COLO668 (cell line): ENCODE measurements at regions not wholly inside any gene's neighbourhood (a gene's known extent, or its start where the extent isn't known, plus 50 kb on each side); places are given as distances from the start of the nearest gene placed in this dataset.
A peak's percentile ranks its signal among the peaks of the same experiment; 100 is the strongest.

Experiments
- DNase-seq: peaks from one replicate; lab custom pipeline; 2025; ENCODE audit not compliant: unreplicated experiment; lab: John Stamatoyannopoulos, UW

DNA sequence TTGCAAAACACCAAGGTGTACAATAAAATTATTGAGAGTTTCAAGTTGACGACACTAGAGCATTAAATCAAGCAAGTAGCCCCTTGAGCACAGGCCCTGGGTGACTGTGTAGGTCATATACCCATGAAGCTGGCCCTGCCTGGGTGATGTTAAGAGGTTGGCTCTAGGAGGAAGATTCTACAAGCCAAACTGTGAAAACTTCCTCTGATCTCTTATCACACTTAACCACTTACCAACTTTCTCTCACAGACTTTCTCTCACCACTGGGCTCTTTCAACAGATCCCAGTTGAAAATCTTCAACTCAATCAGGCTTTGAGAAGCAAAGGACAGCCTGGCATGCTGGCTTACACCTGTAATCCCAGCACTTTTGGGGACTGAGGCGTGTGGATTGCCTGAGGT is 186.9 kb upstream of the BTG1 start:
- no peak for DNase-seq

DNA sequence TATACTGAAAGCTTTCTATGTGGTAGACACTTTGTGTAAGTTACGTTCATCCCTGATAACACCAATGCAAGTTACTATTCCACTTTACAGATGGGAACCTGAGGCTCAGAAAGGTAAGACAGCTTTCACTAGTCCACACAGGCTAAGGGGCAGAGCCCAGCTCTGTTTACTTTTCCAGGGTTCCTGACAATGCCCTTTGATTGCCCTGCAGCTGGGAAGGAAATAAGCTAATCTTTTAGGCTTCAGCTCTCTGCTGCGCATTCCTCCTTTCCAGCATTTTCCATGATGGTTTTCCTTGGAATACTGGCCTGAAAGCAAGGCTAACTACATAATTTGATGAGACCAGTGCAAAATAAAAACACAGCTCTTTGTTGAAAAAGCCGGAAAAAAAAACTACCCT is 185.7 kb upstream of the BTG1 start:
- DNase-seq, result peak; percentile 18

DNA sequence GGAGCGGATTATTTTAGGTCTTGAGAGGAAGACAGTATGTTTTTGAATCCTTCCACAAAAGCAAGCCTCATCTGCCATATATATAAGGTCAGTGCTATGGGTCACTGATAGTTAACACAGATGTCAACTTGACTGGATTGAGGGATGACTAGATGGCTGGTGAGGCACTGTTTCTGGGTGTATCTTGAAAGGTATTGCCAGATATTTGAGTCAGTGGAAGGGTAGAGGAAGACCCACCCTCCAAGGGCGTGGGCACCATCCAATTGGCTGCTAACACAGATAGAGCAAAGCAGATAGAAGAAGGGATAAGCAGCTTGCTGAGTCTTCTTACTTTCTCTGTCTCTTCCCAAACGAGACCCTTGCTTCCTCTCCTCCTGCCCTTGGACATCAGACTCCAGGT is 185.0 kb upstream of the BTG1 start:
- no peak for DNase-seq

DNA sequence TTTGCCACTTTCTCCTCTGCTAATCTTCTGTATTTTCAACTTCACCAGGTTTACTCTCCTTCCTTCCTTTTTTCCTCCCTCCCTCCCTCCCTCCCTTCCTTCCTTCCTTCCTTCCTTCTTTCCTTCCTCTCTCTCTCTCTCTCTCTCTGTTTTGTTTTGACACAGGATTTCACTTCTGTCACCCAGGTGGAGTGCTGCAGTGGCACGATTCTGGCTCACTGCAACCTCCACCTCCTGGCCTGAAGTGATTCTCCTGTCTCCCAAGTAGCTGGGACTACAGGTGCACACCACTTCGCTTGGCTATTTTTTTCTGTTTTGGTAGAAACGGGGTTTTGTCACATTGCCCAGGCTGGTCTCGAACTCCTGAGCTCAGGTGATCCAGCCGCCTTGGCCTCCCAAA is 181.2 kb upstream of the BTG1 start:
- DNase-seq, result no peak

DNA sequence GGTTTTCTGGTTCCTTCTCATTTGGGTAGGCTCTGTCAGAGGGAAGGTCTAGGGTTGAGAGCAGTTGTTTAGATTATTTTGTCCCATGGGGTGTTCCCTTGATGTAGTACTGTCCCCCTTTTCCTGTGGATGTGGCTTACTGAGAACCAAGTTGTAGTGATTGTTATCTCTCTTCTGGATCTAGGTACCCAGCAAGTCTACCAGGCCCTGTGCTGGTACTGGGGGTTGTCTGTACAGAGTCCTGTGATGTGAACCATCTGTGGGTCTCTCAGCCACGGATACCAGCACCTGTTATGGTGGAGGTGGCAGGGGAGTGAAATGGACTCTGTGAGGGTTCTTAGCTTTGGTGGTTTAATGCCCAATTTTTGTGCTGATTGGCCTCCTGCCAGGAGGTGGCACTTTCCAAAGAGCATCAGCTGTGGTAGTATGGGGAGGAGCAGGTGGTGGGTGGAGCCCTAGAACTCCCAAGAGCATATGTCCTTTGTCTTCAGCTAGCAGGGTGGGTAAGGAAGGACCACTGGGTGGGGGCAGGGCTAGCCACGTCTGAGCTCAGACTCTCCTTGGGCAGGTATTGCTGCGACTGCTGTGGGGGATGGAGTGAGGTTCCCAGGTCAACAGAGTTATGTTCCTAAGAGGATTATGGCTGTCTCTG is 179.3 kb upstream of the BTG1 start:
- DNase-seq, result no peak

DNA sequence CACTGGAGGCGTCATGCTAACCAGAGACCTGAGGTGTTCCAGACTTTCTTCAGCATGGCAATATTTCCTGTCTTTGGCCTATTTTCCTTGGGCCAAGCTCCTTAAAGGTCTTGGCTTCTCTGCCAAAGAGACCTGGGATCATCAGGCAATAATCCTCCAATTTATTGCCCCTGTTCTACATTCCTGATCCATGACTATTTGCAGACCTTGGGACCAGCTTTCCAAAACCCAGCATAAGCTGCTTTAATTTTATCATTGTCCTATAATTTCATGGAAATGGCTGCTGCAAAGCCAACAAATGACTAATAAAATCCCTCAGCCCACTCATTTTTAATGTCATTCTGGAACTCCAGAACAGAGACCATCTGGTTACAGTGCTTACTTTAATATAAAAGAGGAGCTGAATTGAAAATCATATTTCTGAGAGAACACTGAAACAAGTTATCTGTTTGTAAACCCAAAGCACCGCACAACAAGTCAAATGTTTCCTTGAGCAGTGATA is 166.9 kb upstream of the BTG1 start:
- DNase-seq, result no peak

DNA sequence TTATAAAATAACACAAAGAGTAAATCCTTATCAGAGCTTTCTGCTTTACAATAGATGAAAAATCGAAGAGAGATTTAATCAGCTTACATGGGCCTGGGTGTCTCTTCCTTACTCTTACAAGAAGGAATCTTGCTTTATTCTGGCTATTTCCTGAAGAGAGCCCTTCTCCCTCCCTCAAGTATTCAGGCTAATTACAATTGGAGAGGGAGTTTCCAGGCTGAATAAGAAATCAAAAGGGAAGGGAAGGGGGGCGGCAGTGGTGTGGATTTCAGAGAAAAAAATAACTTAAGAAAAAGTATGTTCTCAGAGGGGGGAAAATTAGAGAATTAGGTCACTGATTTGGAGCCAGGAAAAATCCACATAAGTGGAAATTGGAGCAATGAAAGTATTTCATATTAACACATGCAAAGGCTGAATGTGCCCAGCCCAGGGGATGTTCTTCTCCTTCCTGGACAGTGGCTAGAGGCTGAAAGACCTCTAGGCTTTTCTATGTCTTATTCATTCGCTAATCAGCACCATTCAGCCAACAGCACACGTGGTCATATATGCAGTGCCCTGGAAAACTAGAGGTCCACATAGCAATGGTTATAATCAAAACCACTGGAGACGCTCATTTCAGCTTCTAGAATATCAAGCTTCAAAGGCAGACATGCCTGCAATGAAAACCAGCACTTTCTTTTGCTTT is 158.9 kb upstream of the BTG1 start:
- no peak for DNase-seq

DNA sequence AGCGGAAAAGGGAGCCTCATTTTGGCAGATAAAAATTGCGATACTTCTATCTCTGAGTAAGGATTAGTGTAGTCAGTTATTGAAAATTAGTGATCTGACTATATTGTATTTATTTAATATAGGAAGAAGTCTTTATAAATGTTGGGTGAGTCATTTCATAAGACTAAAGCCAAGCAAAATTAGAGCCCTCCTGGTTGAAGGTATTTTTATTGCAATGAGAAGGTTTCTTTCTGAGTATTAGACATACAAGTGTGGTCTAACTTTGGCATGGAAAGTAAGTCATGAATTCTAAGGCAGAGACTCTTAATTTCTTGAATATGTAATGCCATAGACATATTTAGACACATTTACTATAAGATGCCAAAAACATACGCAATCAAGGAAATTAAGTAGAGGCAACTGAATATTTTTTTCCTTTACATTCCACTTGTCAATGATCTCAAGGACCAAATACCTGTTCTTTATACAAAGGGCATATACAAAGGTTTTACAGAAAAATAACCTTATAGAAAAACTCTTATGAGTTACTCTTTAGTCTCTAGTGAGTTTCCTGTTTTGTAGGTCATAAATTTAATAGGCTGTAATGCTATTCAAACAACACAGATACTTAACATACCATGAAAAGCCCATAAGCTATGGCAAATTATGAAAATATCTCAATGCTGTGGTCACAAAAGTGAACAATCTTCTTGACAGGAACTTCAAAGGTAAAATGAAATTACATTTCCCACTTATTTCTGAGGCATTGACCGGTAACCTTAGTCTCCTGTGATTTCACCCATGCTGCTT is 156.6 kb upstream of the BTG1 start:
- no peak for DNase-seq

DNA sequence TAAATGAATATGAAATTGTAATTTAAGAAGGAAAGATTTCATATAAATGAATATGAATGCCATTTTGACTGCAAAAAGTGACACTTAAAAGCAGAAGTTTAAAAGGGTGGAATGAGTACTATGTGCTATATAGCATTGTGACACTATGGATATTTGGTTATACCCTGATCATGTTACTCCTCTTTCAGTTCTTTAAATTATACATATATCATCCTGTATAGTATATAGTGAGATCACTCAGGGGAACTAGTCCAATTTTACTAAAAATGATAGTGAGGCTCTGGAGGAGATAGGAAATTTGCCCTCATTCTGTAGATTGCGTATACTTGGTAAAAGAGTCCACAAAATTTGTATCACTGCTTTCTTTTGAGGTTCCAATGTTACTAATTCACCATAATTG is 155.7 kb upstream of the BTG1 start:
- no peak for DNase-seq

DNA sequence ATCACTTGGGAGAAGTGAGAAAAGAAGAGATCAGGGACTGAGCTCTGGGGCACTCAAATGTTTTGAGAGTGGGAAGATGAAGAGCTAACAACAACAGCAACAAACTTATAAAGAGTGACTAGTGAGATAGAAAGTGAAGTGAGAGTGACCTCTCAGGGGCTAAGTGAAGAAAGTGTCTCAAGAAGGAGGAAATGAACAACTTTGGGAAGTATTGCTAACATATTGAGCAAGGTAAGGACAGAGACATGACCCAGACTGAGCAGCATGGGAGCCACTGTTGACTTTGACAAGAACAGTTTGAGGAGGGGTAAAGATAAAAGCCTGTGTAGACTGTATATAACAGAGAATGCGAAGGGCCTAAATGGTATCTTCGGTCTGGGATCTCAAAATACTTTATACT is 155.1 kb upstream of the BTG1 start:
- DNase-seq, result no peak

DNA sequence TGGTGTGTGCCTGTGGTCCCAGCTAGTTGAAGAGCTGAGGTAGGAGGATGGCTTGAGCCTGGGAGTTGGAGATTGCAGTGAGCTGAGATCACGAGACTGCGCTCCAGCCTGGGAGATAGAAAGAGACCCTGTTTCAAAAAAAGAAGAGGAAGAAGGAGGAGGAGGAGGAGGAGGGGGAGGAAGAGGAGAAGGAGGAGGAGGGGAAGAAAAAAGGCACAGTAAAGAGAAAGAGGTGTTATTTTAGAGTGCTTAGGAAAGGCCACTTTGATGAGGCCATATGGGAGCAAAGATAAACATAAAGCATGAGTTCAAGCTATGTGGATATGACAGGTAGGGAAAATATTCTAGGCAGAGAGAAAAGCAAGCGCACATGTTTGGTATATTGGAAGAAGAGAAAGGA is 154.1 kb upstream of the BTG1 start:
- no peak for DNase-seq

DNA sequence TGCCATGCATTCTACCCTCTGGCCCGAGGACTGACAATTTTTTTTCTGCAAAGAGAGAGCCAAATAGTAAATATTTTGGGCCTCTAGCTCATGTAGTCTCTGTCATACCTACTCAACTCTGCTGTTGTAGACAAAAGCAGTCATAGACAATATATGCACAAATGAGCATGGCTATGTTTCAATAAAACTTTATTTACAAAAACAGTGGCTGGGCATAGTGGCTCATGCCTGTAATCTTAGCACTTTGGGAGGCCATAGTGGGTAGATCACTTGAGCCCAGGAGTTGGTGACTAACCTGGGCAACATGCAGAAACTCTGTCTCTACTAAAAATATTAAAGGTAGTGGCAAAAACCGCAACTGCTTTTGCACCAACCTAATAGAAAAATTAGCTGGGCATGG is 153.7 kb upstream of the BTG1 start:
- DNase-seq, result no peak

DNA sequence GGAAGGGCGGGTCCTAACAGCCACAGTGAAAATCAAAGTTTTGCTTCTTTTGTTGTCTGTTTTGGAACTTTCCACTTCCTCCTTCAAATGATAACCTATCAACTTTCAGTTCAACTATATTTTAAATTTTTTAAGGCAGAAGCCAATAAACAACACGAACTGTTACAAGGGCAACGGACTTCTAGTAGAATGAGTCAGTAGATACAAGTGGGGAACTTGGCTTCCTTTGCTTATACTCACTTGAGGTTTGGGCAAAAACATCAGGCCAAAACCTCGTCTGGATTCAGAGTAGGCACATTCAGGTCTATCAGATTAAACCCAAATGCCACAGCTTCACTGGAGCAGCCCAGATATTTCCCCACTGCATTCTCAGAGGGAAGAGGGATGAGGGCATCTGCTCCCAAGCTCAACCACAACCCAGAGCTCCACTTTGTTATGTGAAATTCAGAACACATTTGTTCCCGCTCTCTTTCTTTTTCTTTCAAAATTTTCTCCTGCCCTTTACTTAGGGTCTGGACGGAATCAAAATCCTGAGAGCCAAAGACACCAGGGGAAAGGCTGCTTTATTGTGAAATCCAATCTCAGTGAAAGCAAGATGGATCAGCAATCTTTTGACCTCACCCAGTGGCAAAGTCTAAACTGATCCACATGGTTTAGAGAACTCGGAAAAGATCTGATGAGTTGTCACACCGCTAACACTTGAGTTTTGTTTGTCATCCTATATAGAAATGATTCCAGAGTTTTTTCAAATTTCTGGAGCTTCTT is 152.5 kb upstream of the BTG1 start:
- no peak for DNase-seq

DNA sequence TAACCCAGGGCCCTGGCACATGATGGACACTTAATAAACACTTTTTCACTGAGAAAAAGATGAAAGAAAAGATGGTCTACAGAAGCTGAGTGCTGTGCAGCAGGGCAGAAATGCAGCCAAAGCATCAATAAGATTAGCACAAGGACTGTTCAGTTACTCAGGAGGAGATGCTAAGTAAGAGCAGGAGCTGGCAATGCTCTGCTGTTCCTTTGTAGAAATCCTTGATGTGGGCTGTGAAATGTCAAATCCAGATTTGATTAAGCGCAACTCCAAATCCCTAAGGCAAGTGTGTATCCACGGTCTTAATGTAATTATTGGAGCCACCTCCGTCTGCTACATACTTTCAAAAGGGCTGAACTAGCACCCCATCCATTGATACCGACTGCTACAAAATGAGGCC is 151.8 kb upstream of the BTG1 start:
- no peak for DNase-seq

DNA sequence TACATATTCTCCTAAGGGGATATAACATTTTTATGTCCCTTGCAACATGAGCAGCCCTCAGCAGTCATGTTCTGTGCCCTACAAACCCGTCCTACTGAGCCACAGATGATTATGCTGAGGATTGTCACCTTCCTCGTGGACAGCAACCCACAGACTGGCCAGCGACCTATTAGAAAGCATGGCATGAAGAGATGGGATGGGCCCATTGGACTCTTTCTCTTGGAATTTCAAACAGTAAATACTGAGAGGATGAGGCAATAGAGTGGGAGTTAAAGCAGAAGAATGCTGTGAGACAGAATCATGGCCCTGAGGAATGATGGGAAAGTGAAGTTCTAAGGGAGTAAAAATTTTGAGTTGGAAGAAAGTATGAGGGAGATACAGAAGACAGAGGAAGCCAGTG is 149.9 kb upstream of the BTG1 start:
- no peak for DNase-seq

DNA sequence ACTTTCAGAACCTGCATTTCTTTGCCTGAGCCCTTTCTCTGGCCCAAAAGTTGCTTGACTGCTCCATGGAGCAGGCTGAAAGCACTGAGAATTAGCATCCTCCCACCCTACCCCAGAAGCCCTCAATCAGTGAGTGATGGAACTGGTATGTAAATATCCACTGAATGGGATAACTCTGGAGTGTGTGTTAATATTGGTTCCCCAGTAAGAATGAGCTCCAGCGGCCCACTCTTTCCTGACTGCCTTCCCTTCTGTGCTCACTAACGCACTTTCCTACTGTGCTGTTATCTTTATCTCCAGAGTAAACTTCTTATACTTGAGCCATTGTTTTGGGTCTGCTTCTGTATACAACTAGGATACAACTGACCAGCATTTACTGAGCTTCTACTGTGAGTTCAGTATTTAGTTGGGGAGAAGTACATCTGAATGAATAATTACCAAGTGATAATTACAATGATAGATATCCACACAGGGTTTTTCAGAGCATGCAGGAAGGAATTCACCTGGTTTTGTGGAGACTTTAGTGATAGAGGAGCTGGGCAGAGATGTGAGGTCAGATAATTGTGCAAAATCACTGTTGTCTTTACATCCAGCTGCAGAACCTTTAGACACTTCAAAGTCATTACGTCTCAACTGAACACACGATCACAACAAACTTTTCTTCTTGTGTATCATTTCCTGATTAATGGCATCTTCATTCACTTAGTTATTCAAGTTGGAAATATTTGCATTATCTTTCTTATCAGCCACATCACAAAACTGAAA is 149.2 kb upstream of the BTG1 start:
- no peak for DNase-seq

DNA sequence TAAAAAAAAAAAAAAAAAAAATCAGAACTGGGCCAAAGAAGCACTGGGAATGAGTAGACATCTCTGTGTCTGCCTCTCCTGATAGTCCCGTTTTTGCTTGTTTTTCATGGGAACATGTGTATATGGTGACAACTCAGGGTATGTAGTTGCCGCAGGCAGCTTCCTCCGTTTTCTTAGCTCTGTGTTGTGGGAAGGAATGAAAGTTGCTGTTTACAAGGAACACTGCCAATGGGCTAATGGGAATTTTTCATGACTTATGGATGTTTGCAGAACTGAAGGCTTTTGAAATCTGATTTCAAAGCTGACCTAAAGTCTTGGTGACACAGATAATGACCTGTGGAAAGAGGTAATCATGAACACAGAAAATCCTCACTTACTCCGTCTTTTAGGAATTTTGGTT is 146.4 kb upstream of the BTG1 start:
- DNase-seq, result no peak

DNA sequence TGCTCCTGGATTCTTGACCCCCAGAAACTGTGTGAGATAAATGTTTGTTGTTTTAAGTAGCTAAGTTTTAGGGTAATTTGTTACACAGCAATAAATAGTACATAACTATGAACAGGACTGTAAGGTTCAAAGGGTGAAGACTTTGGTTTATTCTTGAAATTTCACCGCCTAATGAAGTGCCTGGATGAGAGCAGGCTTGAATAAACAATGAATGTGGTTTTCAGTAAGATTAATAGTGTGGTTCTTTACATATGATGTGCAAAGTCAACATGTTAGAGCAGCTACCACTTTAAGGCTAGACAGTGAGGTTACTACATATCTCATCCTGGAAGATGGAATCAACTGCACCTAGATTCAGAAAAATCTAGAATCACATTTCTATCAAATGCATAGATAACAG is 145.2 kb upstream of the BTG1 start:
- DNase-seq, result no peak

DNA sequence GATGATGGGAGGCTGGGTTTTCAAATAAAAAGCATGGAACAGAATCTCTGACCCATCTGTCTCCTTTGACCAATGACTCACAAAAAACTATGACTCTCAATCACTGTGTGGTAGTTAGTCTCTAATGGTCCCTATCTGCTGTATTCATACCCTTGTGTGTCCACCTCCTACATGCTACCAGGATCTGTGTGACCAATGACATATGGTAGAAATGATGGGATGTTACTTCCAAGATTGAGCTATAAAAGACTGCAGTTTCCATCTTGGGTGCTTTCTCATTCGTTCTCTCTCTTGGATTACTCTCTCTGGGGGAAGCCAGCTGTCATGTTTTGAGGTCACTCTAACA is 144.7 kb upstream of the BTG1 start:
- no peak for DNase-seq

DNA sequence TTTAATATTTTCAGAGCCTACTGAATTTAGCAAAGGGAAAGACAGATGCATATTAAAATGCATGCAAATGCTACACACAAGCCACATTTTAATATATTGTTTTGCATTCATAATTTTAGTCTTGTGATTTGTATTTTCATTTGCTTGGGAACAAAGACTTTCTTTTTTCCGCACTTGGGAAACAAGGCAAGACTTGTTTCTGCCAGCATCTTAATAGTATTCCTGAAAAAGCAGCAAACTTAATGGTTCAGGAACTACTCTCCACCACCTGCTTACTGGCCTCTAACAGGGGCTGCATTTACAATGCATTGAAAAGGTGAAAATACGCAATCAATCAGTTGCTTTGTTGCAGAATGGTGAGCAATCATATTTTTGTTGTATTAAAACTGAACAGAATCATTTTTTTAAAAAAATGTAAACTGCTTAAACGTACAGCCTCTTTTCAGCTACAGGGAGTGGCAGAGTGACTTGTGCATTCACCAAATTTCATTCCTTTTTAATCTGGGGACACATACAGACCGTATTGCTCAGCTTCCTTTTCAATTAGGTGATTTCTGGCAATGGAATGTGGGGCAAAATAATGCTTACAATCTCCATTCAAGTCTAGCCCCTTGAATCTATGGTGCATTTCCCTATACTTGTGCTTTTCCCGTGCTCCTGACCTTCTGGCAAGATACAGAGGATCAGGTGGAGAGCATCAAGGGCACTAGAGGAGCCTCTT is 144.1 kb upstream of the BTG1 start:
- no peak for DNase-seq
